HL-60 (cell line): ENCODE measurements at regions not wholly inside any gene's neighbourhood (a gene's known extent, or its start where the extent isn't known, plus 50 kb on each side); places are given as distances from the start of the nearest gene placed in this dataset.
"Not testable (repeated sequence)": the region's sequence is repeated elsewhere in the genome, so short reads cannot be mapped to it uniquely, and the experiment has no call there.

Experiments
- DNase-seq, 2 experiments: peaks; one replicate each; pipeline ENCODE4 v3.0.0-alpha.2; 2010 to 2020; ENCODE audit warnings: low read depth in 1 of 2, low spot score in 1 of 2
- H3K27ac ChIP-seq: fragments of 250-450 bp; sonication (Bioruptor Pico); replicated peaks from 2 replicates; pipeline ENCODE4 v1.5.1; 2020; ENCODE audit warnings: mild to moderate bottlenecking, moderate library complexity
- H3K27me3 ChIP-seq: fragments of 250-450 bp; sonication (Bioruptor Pico); 2 replicates; pipeline ENCODE4 v1.5.1; 2021; ENCODE audit warnings: mild to moderate bottlenecking, moderate library complexity; ENCODE audit not compliant: insufficient read depth, poor library complexity, severe bottlenecking
- H3K4me3 ChIP-seq: replicated peaks from 2 replicates; pipeline ENCODE4 v1.5.1; 2011; ENCODE audit warnings: mild to moderate bottlenecking, control low read depth, low read length; ENCODE audit not compliant: insufficient read depth
- GABPA ChIP-seq: IDR thresholded peaks from 2 replicates; pipeline ENCODE4 v1.6.1; 2012; ENCODE audit warnings: low read depth
- POLR2AphosphoS5 ChIP-seq: IDR thresholded peaks from 2 replicates; pipeline ENCODE4 v1.6.1; 2012; ENCODE audit warnings: low read depth
- SPI1 ChIP-seq: IDR thresholded peaks from 2 replicates; pipeline ENCODE4 v1.6.1; 2012; ENCODE audit warnings: low read depth, mild to moderate bottlenecking, borderline replicate concordance
- TF ChIP-seq, protein P1 (sequence below): IDR thresholded peaks from 2 replicates; pipeline ENCODE4 v1.6.1; 2012; ENCODE audit warnings: low read depth; ENCODE audit not compliant: insufficient replicate concordance
- TF ChIP-seq, protein P2 (sequence below): IDR thresholded peaks from one replicate; pipeline ENCODE4 v1.5.1; 2011; ENCODE audit warnings: low read length, control low read depth, inconsistent platforms; ENCODE audit not compliant: insufficient read depth

DNA sequence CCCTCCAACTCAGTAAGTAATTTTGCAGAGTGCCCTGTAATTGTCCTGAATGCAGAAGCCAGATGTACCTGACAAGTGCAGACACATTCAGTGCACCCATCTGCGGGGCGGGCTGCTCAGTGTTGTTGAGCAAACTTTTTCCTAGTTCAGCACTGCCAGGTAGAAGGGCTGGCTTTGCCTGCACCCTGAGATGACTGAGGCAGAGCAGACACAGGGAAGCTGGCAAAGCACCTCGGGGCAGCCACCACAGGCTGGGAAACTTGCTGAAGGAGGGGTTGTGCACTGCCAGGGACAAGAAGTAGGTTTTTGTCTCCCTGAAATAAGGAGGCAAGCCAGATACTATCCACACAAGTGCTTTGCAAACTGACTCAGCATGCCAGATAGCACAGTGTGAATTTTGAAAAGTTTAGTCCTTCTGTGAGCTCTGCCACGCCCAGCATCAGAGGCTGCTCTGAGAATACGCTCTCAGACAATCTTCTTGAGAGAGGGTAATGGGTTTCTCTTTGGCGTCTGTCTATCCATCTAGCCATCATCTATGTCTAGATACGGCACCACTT is 62.3 kb downstream of the SOWAHC start:
- TF ChIP-seq GABPA (no peak), POLR2AphosphoS5 (no peak)
- TF ChIP-seq, protein P1, sequence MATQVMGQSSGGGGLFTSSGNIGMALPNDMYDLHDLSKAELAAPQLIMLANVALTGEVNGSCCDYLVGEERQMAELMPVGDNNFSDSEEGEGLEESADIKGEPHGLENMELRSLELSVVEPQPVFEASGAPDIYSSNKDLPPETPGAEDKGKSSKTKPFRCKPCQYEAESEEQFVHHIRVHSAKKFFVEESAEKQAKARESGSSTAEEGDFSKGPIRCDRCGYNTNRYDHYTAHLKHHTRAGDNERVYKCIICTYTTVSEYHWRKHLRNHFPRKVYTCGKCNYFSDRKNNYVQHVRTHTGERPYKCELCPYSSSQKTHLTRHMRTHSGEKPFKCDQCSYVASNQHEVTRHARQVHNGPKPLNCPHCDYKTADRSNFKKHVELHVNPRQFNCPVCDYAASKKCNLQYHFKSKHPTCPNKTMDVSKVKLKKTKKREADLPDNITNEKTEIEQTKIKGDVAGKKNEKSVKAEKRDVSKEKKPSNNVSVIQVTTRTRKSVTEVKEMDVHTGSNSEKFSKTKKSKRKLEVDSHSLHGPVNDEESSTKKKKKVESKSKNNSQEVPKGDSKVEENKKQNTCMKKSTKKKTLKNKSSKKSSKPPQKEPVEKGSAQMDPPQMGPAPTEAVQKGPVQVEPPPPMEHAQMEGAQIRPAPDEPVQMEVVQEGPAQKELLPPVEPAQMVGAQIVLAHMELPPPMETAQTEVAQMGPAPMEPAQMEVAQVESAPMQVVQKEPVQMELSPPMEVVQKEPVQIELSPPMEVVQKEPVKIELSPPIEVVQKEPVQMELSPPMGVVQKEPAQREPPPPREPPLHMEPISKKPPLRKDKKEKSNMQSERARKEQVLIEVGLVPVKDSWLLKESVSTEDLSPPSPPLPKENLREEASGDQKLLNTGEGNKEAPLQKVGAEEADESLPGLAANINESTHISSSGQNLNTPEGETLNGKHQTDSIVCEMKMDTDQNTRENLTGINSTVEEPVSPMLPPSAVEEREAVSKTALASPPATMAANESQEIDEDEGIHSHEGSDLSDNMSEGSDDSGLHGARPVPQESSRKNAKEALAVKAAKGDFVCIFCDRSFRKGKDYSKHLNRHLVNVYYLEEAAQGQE: no peak
- DNase-seq: no peak
- no peak overlapping the region for H3K27ac ChIP-seq
- peaks cover 2% of the 10 kb centered on the region for H3K27me3 ChIP-seq
- no peak overlapping the region for H3K4me3 ChIP-seq

DNA sequence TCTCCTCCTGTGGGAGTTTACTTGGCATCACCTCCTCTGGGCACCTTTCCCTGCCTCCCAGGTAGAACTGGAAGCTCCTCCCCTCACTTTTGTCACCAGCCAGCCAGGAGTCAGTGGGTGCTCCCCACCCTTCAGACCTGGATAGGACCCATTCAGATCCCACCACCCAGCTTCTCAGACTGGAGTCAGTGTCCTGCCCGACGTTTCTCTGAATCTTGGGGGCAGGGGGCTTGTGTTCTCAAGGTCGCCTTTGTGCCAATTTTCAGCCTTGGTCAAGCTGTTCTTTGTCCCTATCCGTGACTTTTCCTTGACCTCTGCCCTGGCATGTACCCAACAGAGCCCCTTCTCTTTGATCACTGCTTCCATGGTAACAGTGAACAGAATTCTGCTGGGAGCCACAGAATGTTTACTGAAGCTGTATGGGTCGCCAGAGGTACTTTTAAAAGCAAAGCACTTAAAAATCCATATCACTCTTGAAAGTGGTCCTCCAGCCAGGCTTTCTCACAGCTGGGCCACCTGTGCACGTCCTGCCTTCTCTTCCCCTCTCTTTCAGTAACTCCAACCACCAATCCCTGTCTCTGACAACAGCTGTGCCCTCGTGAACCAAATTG is 63.1 kb downstream of the SOWAHC start:
- H3K27me3 ChIP-seq, DNase-seq, H3K4me3 ChIP-seq, H3K27ac ChIP-seq: not testable (repeated sequence)

DNA sequence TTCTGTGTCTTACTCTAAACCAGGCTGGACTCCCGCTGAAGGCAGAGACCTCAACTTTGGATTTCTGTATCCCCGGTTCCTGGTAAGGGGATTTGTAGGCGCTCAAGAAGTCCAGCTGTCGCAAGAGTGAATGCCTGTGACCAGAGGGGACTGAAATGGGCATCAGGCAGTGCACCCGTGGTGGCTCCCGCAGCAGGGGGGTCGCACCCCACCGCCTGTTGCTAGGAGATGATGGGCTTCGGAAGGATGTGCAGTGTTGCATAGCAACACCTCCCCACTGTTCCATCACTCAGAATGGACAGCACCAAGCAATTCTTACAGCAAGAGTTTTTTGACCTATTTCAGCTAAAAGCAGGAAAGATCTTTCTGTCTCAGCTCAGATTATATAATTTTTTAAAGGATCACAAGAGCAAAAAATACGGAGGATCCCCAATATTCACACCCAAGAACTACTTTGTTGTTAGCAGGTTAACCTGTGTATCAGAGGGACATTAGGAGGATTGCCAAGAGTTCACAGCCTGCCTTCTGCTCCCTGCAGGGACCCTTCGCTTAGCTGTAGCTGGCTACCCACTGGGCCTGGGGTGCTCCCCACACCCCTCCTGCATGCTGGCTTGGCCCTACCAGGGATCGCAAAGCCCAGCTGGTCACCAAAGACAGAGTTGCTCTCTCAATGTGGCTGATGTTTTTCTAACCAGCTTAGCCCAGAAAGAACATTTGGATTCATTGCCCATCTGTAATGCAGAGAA is 63.8 kb downstream of the SOWAHC start:
- no peak for DNase-seq
- Histone ChIP-seq H3K4me3 (no peak overlapping the region), H3K27ac (no peak overlapping the region), H3K27me3 (peaks cover 2% of the 10 kb centered on the region)
- no peak for TF ChIP-seq GABPA
- TF ChIP-seq, protein P1: no peak
- no peak for TF ChIP-seq SPI1
- TF ChIP-seq, protein P2, sequence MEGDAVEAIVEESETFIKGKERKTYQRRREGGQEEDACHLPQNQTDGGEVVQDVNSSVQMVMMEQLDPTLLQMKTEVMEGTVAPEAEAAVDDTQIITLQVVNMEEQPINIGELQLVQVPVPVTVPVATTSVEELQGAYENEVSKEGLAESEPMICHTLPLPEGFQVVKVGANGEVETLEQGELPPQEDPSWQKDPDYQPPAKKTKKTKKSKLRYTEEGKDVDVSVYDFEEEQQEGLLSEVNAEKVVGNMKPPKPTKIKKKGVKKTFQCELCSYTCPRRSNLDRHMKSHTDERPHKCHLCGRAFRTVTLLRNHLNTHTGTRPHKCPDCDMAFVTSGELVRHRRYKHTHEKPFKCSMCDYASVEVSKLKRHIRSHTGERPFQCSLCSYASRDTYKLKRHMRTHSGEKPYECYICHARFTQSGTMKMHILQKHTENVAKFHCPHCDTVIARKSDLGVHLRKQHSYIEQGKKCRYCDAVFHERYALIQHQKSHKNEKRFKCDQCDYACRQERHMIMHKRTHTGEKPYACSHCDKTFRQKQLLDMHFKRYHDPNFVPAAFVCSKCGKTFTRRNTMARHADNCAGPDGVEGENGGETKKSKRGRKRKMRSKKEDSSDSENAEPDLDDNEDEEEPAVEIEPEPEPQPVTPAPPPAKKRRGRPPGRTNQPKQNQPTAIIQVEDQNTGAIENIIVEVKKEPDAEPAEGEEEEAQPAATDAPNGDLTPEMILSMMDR: no peak

DNA sequence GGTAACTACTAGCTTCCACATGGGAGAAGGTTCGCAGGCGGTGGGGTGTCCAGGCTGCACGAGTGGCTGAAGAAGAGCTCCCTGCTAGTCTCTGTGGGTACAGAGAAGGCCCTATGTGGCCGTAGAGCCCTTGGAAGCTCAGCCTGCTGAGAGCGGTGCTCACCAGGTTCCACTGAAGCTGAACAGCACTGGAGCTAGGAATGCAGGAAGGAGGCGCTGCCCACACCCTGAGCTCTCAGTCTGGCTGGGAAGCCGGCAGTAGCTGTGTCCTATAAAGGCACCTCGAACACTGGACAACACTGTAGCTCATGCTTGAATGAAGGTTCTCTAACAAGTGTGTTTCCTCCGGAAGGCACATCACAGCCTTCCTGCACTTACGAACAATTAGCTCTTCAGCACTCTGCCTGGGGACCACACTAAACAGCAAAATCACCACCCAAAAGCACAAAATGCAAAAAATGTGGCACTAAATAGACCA is 64.6 kb downstream of the SOWAHC start:
- H3K27ac ChIP-seq, H3K27me3 ChIP-seq, H3K4me3 ChIP-seq, DNase-seq: not testable (repeated sequence)

DNA sequence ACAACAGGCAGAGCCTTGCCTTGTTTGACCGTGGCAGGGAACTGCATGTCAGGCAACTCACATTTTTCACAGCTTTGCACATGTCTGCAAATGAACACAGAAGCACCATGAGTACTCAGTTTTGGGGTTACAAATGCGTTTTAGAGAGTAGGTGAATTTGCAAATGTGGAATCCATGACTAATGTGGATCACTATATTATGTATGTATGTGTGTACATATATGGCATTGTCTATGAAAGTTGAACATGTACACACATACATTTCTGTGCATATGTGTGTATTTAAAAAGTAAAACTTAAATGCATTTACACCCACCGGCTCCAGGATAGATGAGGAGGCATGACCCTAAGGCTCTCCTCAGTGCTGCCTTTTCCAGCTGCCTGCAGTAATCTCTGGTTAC is 65.1 kb downstream of the SOWAHC start:
- no peak for DNase-seq
- Histone ChIP-seq H3K27ac (no peak overlapping the region), H3K27me3 (peaks cover 2% of the 10 kb centered on the region), H3K4me3 (no peak overlapping the region)
- TF ChIP-seq POLR2AphosphoS5 (no peak), SPI1 (no peak), GABPA (no peak)
- TF ChIP-seq, protein P2: no peak
- TF ChIP-seq, protein P1: no peak
